ENCODE measurements at regions not wholly inside any gene's neighbourhood (a gene's known extent, or its start where the extent isn't known, plus 50 kb on each side); places are given as distances from the start of the nearest gene placed in this dataset.

- TF ChIP-seq CTCF (IDR thresholded peaks at IDR 0.05) (no peak), POLR2A (IDR thresholded peaks at IDR 0.05) (no peak)
Observed at GRCh38 chr2:64928813-64929212, 60.4 kb upstream of the SLC1A4 start.
